Vagina (tissue), 2 donors: ENCODE measurements at regions not wholly inside any gene's neighbourhood (a gene's known extent, or its start where the extent isn't known, plus 50 kb on each side); places are given as distances from the start of the nearest gene placed in this dataset.

Experiments used
- CTCF ChIP-seq, 3 experiments: fragments of 450-650 bp in 2 of 3; fragments of 200-600 bp in 1 of 3; sonication (generic) in 1 of 3; IDR thresholded peaks; one replicate each; pipeline ENCODE4 v1.5.1; 2017 to 2019; ENCODE audit warnings: antibody characterized with exemption in 3 of 3, mild to moderate bottlenecking in 2 of 3, moderate library complexity in 2 of 3
- POLR2A ChIP-seq, 2 donors: fragments of 450-650 bp; IDR thresholded peaks; one replicate each; pipeline ENCODE4 v1.6.1; 2017; ENCODE audit warnings: antibody characterized with exemption in 2 of 2, mild to moderate bottlenecking in 2 of 2, moderate library complexity in 2 of 2
- POLR2AphosphoS5 ChIP-seq, 2 donors: sonication (generic); formaldehyde crosslinking; IDR thresholded peaks; one replicate each; pipeline ENCODE4 v1.9.0; 2017; ENCODE audit warnings: antibody characterized with exemption in 2 of 2, mild to moderate bottlenecking in 2 of 2, low read depth in 1 of 2; ENCODE audit not compliant: insufficient read depth in 1 of 2

- TF ChIP-seq CTCF (IDR thresholded peaks at IDR 0.05) (no peak), POLR2A (IDR thresholded peaks at IDR 0.05) (no peak), POLR2AphosphoS5 (IDR thresholded peaks at IDR 0.05; ENCODE audit: insufficient read depth in 1 of 2, low read depth in 1 of 2) (no peak)
Observed at GRCh38 chr3:197362081-197362480, 63.7 kb upstream of the DLG1 start.
